HG03432 (cell line): ENCODE measurements at regions not wholly inside any gene's neighbourhood (a gene's known extent, or its start where the extent isn't known, plus 50 kb on each side); places are given as distances from the start of the nearest gene placed in this dataset.
"Not testable (repeated sequence)": the region's sequence is repeated elsewhere in the genome, so short reads cannot be mapped to it uniquely, and the experiment has no call there.

Experiments used
- ATAC-seq: cut with Tn5 transposase; IDR thresholded peaks from one replicate; pipeline ENCODE4 v1.9.1; 2021; ENCODE audit warnings: mild to moderate bottlenecking, moderate library complexity; ENCODE audit not compliant: unreplicated experiment

DNA sequence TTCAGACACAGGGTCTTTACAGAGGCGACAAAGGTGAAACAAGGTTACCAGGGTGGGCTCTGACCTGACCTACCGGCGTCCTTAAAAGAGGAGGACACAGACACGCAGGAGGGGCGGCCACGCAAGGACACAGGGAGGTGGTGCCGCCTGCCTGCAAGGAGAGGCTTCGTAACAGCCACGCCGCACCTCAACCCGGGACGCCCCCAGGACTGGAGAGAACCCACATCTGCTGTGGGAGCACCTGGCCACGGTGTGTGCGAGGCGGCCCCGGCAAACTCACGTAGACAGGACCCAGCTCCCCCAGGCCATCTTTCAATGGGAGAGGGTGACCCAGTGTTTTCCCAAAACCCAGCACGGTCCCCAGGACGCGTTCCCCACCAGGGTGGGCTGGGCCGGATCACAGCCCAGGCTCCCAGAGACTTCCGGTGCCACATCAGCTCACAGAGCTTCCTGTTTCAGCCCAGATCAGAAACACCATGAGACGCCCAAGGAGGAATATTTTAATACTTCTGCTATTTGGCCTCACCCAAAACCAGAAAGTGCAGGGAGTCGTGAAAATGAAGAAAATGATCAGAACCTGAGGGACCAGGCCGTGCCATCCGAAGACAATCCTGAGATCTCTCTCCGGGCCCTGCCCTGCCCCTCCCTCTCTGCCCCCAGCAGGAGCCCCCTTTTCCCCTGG is 5417.4 kb upstream of the TPTE start:
- not testable (repeated sequence) for ATAC-seq

DNA sequence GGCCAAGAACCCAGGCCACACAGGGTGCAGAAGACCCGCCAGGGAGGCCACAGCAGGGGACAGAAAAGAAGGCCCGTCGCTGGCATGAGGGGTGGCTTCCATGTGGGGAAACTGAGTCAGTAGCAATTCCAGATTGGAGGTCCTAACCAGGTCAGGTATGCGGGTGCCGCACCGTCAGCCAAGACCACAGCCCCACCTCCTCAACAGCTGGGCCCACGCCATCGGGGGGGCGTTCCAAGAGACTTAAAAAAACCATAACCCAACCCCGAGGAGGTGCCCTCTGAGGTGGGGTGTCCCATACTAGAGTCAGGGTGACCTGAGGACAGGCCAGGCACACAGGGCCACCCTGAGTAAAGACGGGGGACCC is 5416.8 kb upstream of the TPTE start:
- ATAC-seq, result not testable (repeated sequence)

- peak; percentile 36 for ATAC-seq
These were observed 5415.3 kb upstream of the TPTE start for GRCh38 chr21:5105939-5106708.

DNA sequence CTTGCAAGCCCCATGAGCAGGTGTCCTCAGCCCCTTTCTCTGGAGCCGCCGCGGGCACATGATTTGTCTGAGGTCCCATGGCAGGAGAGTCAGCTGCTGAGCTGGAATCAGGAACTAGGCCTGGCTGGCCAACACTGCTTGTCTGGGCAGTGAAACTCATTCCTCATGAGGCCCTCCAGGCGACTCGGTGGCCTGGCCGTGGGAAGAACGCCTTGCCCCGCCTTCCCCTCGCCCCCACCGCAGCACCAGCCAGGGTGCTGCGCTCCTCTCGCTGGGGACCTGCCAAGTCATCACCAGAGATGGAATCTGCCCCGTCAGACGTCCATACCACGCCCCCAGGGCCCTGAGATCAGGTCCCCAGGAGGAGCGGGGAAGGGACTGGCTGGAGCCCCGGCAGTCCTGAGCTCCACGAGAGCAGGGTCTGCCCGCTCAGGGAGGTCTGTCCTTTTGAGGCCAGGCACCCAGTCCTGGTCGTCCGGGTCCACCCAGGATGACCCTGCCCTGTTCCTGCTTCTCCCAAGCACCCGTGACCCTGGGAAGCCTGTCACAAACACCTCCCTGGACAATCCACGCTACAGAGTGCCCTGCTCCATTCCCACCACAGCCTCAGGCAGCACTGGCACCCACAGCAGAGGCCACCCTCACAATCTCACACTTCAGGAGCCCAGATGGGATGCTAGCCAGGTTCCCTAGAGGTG is 5414.5 kb upstream of the TPTE start:
- peak; percentile 27 for ATAC-seq

DNA sequence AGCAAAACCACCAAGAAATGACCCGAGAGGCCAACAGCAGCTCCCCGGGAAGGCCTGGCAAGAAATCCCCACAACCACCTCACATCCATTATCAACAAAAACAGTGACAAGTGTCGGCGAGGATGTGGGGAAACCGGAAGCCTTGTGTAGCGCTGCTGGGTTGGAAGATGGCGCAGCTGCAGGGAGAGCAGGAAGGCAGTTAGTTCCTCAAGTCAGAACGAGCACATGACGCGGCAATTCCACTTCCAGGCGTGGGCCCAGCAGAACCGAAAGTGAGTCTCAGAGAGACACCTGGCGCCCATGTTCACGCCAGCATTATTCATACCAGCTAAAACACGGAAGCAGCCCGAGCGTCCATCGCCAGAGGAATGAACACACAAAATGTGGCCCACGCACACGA is 5413.7 kb upstream of the TPTE start:
- not testable (repeated sequence) for ATAC-seq

- ATAC-seq, result not testable (repeated sequence)
These were observed 5413.2 kb upstream of the TPTE start for GRCh38 chr21:5108048-5108775.

GRCh38 chr21:5111197-5111596 is 5410.2 kb upstream of the TPTE start:
- ATAC-seq, result not testable (repeated sequence)

DNA sequence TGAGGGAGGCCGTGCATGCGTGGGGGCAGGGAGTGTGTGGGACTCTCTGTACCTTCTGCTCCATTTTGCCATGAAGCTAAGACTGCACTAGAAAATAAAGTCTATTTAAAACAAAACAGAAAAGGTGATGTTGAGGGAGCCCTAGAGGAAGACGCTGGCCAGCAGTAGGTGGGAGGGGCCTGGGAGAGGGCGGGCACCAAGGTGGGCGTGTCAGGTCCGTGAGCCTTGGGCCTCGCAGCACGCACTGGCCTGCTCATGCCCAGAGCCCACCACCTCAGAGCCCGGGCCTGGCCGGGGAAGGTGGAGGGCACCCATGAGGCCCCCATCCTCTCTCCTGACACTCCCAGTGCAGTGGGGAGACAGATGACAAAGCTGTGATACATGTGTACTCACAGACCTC is 5408.3 kb upstream of the TPTE start:
- ATAC-seq, result not testable (repeated sequence)

GRCh38 chr21:5114468-5114867 is 5406.9 kb upstream of the TPTE start:
- ATAC-seq, result not testable (repeated sequence)

DNA sequence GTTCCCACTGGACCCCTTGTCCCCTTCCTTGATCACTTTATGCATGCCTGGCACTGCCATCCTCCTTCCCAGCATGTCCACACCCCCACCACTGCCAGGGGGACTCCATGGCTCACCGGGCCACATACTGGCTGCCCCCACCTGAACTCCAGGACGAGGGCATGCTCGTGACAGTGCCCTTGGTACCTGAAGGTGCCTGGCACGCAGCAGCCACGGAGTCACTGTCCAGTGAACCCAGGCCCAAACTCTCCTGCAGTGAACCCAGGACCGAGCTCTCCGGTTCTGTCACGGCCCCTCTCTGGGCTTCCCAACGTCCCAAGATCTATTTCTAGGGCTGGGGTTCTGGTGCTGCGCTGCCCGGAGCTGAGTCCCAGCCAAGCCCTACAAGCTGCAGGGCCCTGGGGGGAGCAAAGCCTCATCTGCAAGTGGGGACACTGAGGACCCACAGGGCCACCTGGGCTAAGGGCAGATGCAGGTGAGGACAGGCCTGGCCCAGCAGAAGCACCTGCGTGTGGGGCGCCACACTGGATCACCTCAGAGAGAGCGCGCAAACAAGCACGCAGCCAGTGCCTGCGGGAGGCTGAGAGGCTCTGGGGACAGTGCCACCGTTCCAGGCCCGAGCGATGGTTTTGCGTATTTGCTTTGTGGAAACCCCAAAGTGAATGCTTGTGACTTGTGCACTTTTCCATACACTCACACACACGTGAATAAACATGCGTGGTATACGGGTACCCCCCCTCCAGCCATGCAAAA is 5406.3 kb upstream of the TPTE start:
- not testable (repeated sequence) for ATAC-seq

GRCh38 chr21:5115646-5116343 is 5405.6 kb upstream of the TPTE start:
- ATAC-seq, result not testable (repeated sequence)

- ATAC-seq, result not testable (repeated sequence)
These were observed 5404.8 kb upstream of the TPTE start for GRCh38 chr21:5116344-5117123.

GRCh38 chr21:5117135-5117534 is 5404.2 kb upstream of the TPTE start:
- not testable (repeated sequence) for ATAC-seq

GRCh38 chr21:5117666-5118295 is 5403.6 kb upstream of the TPTE start:
- not testable (repeated sequence) for ATAC-seq

DNA sequence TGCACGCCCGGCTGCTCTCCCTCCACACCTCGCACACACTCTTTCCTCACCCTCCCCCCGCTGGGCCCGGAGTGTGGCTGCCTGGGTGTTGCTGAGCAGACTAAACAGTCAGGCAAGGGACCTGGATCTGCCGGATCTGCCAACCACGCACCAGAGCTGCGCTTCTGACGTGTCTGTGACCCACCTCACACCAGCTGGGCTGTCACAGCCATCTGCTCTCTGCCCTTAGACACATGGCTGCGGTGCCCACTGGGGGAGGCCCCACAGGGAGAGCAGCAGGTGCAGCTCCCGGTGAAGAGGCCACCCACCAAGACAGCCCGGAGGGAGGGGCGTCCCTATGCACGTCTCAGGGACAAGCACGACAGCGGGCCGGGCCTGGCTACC is 5403.1 kb upstream of the TPTE start:
- peak; percentile 36 for ATAC-seq

- not testable (repeated sequence) for ATAC-seq
These were observed 5402.2 kb upstream of the TPTE start for GRCh38 chr21:5119179-5119578.

DNA sequence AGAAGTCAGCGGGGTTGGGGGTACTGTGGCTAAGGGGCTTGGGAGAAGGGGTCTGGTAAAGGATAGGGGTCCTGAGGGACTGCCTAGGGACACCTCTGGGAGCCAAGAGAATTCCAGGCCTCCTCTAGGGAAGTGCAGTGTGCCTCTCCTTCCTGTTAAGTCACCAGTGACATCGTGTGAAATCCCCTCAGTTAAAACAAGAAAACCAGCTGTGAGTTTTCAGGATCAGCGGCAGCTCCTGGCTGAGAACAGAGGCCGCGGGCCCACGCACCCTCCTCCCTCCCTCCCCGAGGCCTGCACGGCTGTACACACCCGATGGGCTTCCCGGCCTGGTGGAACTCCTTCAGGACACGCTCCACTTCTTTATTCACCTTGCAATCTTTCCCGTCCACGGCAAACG is 5400.0 kb upstream of the TPTE start:
- not testable (repeated sequence) for ATAC-seq

DNA sequence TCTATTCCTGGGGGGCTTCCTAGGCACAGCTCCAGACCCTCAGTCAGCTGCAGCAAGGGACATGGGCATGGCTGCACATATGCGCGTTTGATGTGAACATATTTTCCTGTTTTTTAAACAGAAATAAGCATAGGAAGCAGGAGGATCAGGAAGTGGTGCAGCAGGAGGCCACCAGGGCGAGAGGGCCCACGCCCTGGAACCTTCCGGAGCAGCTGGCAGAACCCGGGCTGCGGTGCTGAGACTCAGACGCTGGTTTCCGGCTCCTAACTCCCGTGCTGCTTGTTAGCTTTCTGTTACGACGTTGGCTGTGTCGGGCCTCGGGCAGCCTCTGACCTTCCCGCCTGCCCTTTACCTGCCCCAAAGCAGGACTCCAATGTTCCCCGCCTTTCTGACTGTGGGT is 5399.5 kb upstream of the TPTE start:
- ATAC-seq, result not testable (repeated sequence)
